Myocyte (in vitro differentiated cells): ENCODE measurements at regions not wholly inside any gene's neighbourhood (a gene's known extent, or its start where the extent isn't known, plus 50 kb on each side); places are given as distances from the start of the nearest gene placed in this dataset.
"Not testable (repeated sequence)": the region's sequence is repeated elsewhere in the genome, so short reads cannot be mapped to it uniquely, and the experiment has no call there.

ENCODE experiments used
- DNase-seq: peaks from one replicate; pipeline ENCODE4 v3.0.0-alpha.2; 2012; ENCODE audit warnings: low read depth

- DNase-seq = no peak
These were observed 687.8 kb downstream of the COL12A1 start for GRCh38 chr6:74518035-74518434.

GRCh38 chr6:74510878-74511277 lies 695.0 kb downstream of the COL12A1 start:
- DNase-seq = no peak

- DNase-seq = peak; percentile 61
These were observed 698.2 kb downstream of the COL12A1 start for GRCh38 chr6:74507649-74508048.

GRCh38 chr6:74505391-74505790 lies 700.5 kb downstream of the COL12A1 start:
- peak; percentile 2 for DNase-seq

GRCh38 chr6:74504941-74505340 lies 700.9 kb downstream of the COL12A1 start:
- DNase-seq = peak; percentile 11

- DNase-seq = no peak
These were observed 713.3 kb downstream of the COL12A1 start for GRCh38 chr6:74492587-74492986.

- DNase-seq = no peak
These were observed 713.9 kb downstream of the COL12A1 start for GRCh38 chr6:74491844-74492374.

GRCh38 chr6:74488726-74489125 lies 717.1 kb downstream of the COL12A1 start:
- DNase-seq = not testable (repeated sequence)

GRCh38 chr6:74482180-74482579 lies 723.7 kb downstream of the COL12A1 start:
- DNase-seq = no peak

- DNase-seq = no peak
These were observed 725.3 kb downstream of the COL12A1 start for GRCh38 chr6:74480561-74480960.

GRCh38 chr6:74479960-74480359 lies 725.9 kb downstream of the COL12A1 start:
- no peak for DNase-seq

- no peak for DNase-seq
These were observed 726.4 kb downstream of the COL12A1 start for GRCh38 chr6:74479420-74479819.

- not testable (repeated sequence) for DNase-seq
These were observed 731.8 kb downstream of the COL12A1 start for GRCh38 chr6:74474046-74474445.

- not testable (repeated sequence) for DNase-seq
These were observed 737.3 kb downstream of the COL12A1 start for GRCh38 chr6:74468552-74468951.

GRCh38 chr6:74467533-74468215 lies 738.2 kb downstream of the COL12A1 start:
- DNase-seq = peak; percentile 58

GRCh38 chr6:74466572-74466971 lies 739.3 kb downstream of the COL12A1 start:
- no peak for DNase-seq

GRCh38 chr6:74459260-74459659 lies 746.6 kb downstream of the COL12A1 start:
- no peak for DNase-seq

GRCh38 chr6:74458536-74458935 lies 747.3 kb downstream of the COL12A1 start:
- no peak for DNase-seq

- no peak for DNase-seq
These were observed 750.1 kb downstream of the COL12A1 start for GRCh38 chr6:74455786-74456185.

- DNase-seq = no peak
These were observed 753.9 kb downstream of the COL12A1 start for GRCh38 chr6:74451953-74452352.

- DNase-seq = no peak
These were observed 752.8 kb downstream of the CD109 start for GRCh38 chr6:74448850-74449249.

- DNase-seq = peak; percentile 28
These were observed 751.0 kb downstream of the CD109 start for GRCh38 chr6:74447013-74447412.

GRCh38 chr6:74439123-74439811 lies 743.3 kb downstream of the CD109 start:
- DNase-seq = peak; percentile 29
